ENCODE measurements at regions not wholly inside any gene's neighbourhood (a gene's known extent, or its start where the extent isn't known, plus 50 kb on each side); places are given as distances from the start of the nearest gene placed in this dataset.

GRCh38 chr2:12326449-12327190, 390.1 kb upstream of the TRIB2 start:
- Mint-ChIP-seq H3K36me3 (peaks cover 4% of the 10 kb centered on the region), H3K4me1 (peaks cover 14% of the 10 kb centered on the region), H3K9me3 (peaks cover 3% of the 10 kb centered on the region), H3K27ac (no peak overlapping the region), H3K27me3 (peaks cover 2% of the 10 kb centered on the region), H3K4me3 (no peak overlapping the region)
- peak; percentile 64 for ATAC-seq (ENCODE audit: low read depth)
- peak; percentile 11 to 18 for DNase-seq (ENCODE audit: low spot score in 2 of 2)

DNA sequence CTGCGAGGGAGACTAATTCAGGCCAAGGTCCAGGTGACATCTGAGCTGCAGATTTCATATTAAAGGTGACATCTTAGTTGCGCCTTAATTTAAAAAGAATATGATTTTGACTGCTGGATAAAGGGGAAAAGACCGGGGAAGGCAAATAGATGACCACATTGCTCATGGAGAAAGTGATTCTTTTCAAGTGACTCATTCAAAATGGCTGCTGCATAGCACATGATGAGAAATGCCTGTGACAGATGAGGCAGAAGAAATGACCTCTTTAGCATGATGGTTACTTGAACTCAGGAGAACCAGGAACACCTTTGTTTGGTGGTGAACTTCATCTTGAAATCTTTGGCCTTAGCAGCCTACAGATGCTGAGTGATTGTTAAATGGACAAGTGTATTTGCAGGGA, 385.8 kb upstream of the TRIB2 start:
- ATAC-seq (ENCODE audit: low read depth): no peak
- Mint-ChIP-seq H3K4me1 (peaks cover 10% of the 10 kb centered on the region), H3K27ac (no peak overlapping the region), H3K27me3 (no peaks in the 10 kb centered on the region), H3K4me3 (no peak overlapping the region), H3K9me3 (peaks cover 5% of the 10 kb centered on the region), H3K36me3 (peaks cover 4% of the 10 kb centered on the region)
- no peak for DNase-seq (ENCODE audit: low spot score in 2 of 2)

- Mint-ChIP-seq H3K4me1 (peaks cover 3% of the 10 kb centered on the region), H3K27me3 (no peaks in the 10 kb centered on the region), H3K4me3 (no peak overlapping the region), H3K9me3 (peaks cover 5% of the 10 kb centered on the region), H3K36me3 (peaks cover 4% of the 10 kb centered on the region), H3K27ac (no peak overlapping the region)
- no peak for ATAC-seq (ENCODE audit: low read depth)
- no peak for DNase-seq (ENCODE audit: low spot score in 2 of 2)
These were observed 385.0 kb upstream of the TRIB2 start for GRCh38 chr2:12331698-12332097.

GRCh38 chr2:12333293-12333692, 383.4 kb upstream of the TRIB2 start:
- Mint-ChIP-seq H3K27ac (no peak overlapping the region), H3K4me3 (no peak overlapping the region)

GRCh38 chr2:12334412-12334966, 382.2 kb upstream of the TRIB2 start:
- ATAC-seq (ENCODE audit: low read depth): no peak
- no peak for DNase-seq (ENCODE audit: low spot score in 2 of 2)
- Mint-ChIP-seq H3K4me1 (no peaks in the 10 kb centered on the region), H3K9me3 (peaks cover 5% of the 10 kb centered on the region), H3K27ac (no peak overlapping the region), H3K27me3 (no peaks in the 10 kb centered on the region), H3K36me3 (peaks cover 2% of the 10 kb centered on the region), H3K4me3 (no peak overlapping the region)

More at GRCh38 chr2:12333293-12333692, 383.4 kb upstream of the TRIB2 start:
- DNase-seq (ENCODE audit: low spot score in 2 of 2) (no peak), ATAC-seq (ENCODE audit: low read depth) (no peak)
- H3K36me3 Mint-ChIP-seq: peaks cover 4% of the 10 kb centered on the region
- no peaks in the 10 kb centered on the region for H3K27me3 Mint-ChIP-seq
- H3K9me3 Mint-ChIP-seq: peaks cover 5% of the 10 kb centered on the region
- no peaks in the 10 kb centered on the region for H3K4me1 Mint-ChIP-seq

- ATAC-seq (ENCODE audit: low read depth): no peak
- H3K4me1 Mint-ChIP-seq: no peaks in the 10 kb centered on the region
- H3K27ac Mint-ChIP-seq: no peak overlapping the region
- DNase-seq (ENCODE audit: low spot score in 2 of 2): no peak
- peaks cover 5% of the 10 kb centered on the region for H3K9me3 Mint-ChIP-seq
- no peak overlapping the region for H3K4me3 Mint-ChIP-seq
- peaks cover 2% of the 10 kb centered on the region for H3K36me3 Mint-ChIP-seq
- no peaks in the 10 kb centered on the region for H3K27me3 Mint-ChIP-seq
These were observed 381.6 kb upstream of the TRIB2 start for GRCh38 chr2:12335131-12335530.

DNA sequence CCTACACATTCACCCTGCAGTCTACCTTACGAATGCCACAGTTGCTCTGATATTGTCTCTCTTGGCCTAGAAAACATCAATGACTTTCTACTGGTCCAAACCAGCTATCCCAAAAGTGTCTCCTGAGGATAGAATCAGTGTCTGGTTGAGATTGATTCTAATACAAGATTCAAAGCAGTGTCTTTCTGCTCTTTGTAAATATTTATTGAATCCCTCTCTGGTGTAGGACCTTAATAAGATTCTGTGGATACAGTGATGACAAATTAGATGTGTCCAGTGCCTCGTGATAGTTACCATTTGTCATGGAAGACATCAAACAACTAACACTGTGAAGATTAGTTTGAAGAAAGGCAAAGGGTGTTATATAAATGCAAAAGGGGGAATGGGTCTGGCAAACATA, 380.7 kb upstream of the TRIB2 start:
- Mint-ChIP-seq H3K27me3 (no peaks in the 10 kb centered on the region), H3K36me3 (peaks cover 2% of the 10 kb centered on the region), H3K9me3 (peaks cover 5% of the 10 kb centered on the region), H3K4me3 (no peak overlapping the region), H3K4me1 (no peaks in the 10 kb centered on the region), H3K27ac (no peak overlapping the region)
- DNase-seq (ENCODE audit: low spot score in 2 of 2) (no peak), ATAC-seq (ENCODE audit: low read depth) (no peak)

DNA sequence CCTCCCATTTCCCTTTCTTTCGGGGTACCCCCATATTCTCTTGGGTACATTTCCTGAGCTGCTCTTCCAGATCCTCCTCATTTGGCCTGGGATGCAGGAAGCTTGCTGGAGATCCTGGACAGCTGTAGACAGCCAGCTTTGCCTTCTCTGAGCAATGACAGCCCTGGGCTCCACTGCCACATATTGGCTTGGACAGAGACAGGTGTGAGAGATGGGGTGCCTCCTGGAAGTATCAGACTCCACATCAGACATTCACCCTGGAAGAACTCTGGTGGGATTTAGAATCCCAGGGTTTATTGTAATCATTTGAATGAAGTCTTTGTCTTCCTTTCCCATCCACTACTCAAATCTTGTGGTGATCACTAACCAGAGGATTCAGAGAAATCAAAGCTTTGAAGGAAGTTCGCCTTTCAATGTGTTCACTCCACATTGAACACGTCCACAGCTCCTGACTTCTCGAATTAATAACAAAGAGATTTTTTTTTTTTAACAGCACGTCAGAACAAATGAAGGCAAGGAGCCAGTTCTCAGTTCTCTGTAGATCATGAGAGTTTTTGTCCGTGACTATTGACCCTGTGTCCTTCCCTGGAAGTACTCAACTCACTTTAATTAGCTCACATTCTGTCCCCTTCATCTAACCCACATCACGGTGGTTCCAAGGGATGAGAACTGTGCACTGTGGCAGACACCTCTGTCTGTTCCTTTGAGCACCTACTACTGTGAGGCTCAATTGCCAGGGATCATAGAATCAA, 377.6 kb upstream of the TRIB2 start:
- no peaks in the 10 kb centered on the region for H3K9me3 Mint-ChIP-seq
- no peak for DNase-seq (ENCODE audit: low spot score in 2 of 2)
- H3K4me3 Mint-ChIP-seq: no peak overlapping the region
- no peak overlapping the region for H3K27ac Mint-ChIP-seq
- H3K4me1 Mint-ChIP-seq: no peaks in the 10 kb centered on the region
- no peak for ATAC-seq (ENCODE audit: low read depth)
- no peaks in the 10 kb centered on the region for H3K27me3 Mint-ChIP-seq
- no peaks in the 10 kb centered on the region for H3K36me3 Mint-ChIP-seq

GRCh38 chr2:12340164-12340563, 376.6 kb upstream of the TRIB2 start:
- peaks cover 2% of the 10 kb centered on the region for H3K36me3 Mint-ChIP-seq
- H3K27me3 Mint-ChIP-seq: no peaks in the 10 kb centered on the region
- H3K4me1 Mint-ChIP-seq: no peaks in the 10 kb centered on the region
- H3K4me3 Mint-ChIP-seq: no peak overlapping the region
- no peak overlapping the region for H3K27ac Mint-ChIP-seq
- peaks cover 2% of the 10 kb centered on the region for H3K9me3 Mint-ChIP-seq
- DNase-seq (ENCODE audit: low spot score in 2 of 2) (no peak), ATAC-seq (ENCODE audit: low read depth) (no peak)

DNA sequence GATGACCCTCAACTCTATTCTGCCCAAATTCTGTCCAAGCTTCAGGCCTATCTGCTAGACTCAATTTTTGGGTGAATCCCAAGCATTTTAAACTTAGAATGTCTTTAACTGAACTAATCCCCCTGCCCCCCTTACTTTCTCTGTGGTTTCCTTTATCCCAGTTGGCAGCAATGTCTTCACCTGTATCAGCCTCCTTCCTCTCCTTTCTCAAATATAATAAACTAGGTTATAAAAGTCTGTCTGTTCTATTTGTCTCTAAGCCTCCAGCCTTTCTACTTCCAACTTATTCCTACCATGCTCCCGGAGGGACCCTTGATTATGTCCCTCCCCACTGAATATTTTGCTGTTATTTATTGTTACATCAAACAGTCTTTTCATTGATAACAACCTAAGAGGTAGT, 375.5 kb upstream of the TRIB2 start:
- H3K36me3 Mint-ChIP-seq: peaks cover 2% of the 10 kb centered on the region
- H3K27ac Mint-ChIP-seq: no peak overlapping the region
- H3K4me1 Mint-ChIP-seq: no peaks in the 10 kb centered on the region
- H3K4me3 Mint-ChIP-seq: no peak overlapping the region
- H3K9me3 Mint-ChIP-seq: peaks cover 2% of the 10 kb centered on the region
- ATAC-seq (ENCODE audit: low read depth) (no peak), DNase-seq (ENCODE audit: low spot score in 2 of 2) (no peak)
- H3K27me3 Mint-ChIP-seq: no peaks in the 10 kb centered on the region

DNA sequence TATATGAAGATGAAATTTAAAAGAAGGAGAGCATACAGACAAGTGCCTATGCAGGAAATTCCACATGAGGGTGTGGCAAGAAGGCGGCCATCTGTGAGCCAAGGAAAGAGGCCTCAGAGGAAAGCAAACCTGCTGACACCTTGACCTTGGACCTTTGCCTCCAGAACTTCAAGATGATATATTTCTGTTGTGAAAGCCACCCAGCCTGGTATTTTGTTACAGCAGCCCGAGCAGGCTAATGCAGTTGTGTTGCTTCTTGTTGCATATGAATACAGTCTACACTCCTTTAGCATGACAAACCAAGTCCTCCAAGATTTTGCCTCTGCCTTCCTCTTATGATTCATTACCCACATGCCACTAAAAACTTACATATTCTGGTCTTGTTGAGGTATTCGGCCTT, 374.8 kb upstream of the TRIB2 start:
- Mint-ChIP-seq H3K27me3 (no peaks in the 10 kb centered on the region), H3K4me1 (no peaks in the 10 kb centered on the region), H3K27ac (no peak overlapping the region), H3K36me3 (peaks cover 2% of the 10 kb centered on the region), H3K4me3 (no peak overlapping the region), H3K9me3 (peaks cover 2% of the 10 kb centered on the region)
- DNase-seq (ENCODE audit: low spot score in 2 of 2) (no peak), ATAC-seq (ENCODE audit: low read depth) (no peak)

DNA sequence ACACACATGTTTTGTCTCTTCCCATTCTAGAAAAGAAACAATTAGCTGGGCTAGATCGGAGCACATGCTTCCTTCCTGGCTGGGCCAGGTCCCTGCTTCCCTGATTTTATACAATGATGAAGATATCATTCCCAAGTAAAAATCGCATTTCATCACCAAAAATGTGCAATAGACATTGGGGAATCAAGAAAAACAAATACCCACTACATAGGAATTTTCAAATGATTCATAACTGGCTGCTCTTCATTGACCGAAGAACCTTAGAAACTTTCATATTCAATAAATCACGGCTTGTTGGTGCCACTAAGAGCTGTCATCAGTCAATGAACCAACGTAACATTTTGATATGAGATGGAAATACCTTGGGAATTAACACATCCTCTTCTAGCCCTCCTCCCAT, 373.6 kb upstream of the TRIB2 start:
- Mint-ChIP-seq H3K36me3 (peaks cover 2% of the 10 kb centered on the region), H3K27me3 (no peaks in the 10 kb centered on the region), H3K9me3 (peaks cover 2% of the 10 kb centered on the region), H3K27ac (no peak overlapping the region), H3K4me3 (no peak overlapping the region), H3K4me1 (no peaks in the 10 kb centered on the region)
- ATAC-seq (ENCODE audit: low read depth): no peak
- DNase-seq (ENCODE audit: low spot score in 2 of 2): no peak

DNA sequence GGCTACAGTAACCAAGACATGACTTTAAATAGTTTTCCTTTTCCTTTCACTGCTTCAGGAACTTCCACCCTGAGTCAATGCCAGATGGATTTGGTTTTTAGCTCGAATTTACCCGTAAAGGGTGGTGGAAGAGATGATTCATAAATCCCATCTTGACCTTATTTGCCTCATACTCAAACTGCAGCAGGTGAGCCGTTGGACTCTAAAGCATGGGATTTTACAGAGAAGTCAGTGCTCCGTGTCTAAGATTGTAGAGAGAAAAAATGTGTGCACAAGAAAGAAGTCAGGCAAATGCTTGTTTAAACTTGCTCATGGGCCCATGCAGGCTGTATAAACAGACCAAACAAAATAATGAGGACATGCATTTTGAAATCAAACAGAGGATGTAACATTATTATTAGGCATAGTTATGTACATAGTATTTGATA, 369.7 kb upstream of the TRIB2 start:
- Mint-ChIP-seq H3K27ac (no peak overlapping the region), H3K4me3 (no peak overlapping the region), H3K27me3 (no peaks in the 10 kb centered on the region), H3K4me1 (no peaks in the 10 kb centered on the region), H3K9me3 (peaks cover 2% of the 10 kb centered on the region), H3K36me3 (peaks cover 2% of the 10 kb centered on the region)
- DNase-seq (ENCODE audit: low spot score in 2 of 2) (no peak), ATAC-seq (ENCODE audit: low read depth) (no peak)

GRCh38 chr2:12348216-12348615, 368.5 kb upstream of the TRIB2 start:
- Mint-ChIP-seq H3K4me1 (no peaks in the 10 kb centered on the region), H3K36me3 (peaks cover 2% of the 10 kb centered on the region), H3K27me3 (no peaks in the 10 kb centered on the region), H3K4me3 (no peak overlapping the region), H3K9me3 (peaks cover 2% of the 10 kb centered on the region), H3K27ac (no peak overlapping the region)
- ATAC-seq (ENCODE audit: low read depth) (no peak), DNase-seq (ENCODE audit: low spot score in 2 of 2) (no peak)
